ENCODE measurements at regions not wholly inside any gene's neighbourhood (a gene's known extent, or its start where the extent isn't known, plus 50 kb on each side); places are given as distances from the start of the nearest gene placed in this dataset.

GRCh38 chr15:84387086-84387485 lies 151.5 kb downstream of the GOLGA6L4 start:
- no peak for TF ChIP-seq CTCF (IDR thresholded peaks at IDR 0.05)
- TF ChIP-seq POLR2A (IDR thresholded peaks at IDR 0.05; ENCODE audit: low read depth) = no peak
